Fibroblast of lung (primary cell): ENCODE measurements at regions not wholly inside any gene's neighbourhood (a gene's known extent, or its start where the extent isn't known, plus 50 kb on each side); places are given as distances from the start of the nearest gene placed in this dataset.

ENCODE experiments used
- DNase-seq, 2 donors: peaks; one replicate each; pipeline versions ENCODE4 v3.0.0 to v3.0.0-alpha.2; 2010; ENCODE audit warnings: low read depth in 2 of 2
- H2AFZ ChIP-seq: 2 replicates; pipeline ENCODE4 v1.5.1; 2012; ENCODE audit warnings: low read length, control low read depth, inconsistent platforms
- H3K27ac ChIP-seq: 2 replicates; pipeline ENCODE4 v1.5.1; 2011; ENCODE audit warnings: low read length, control low read depth; ENCODE audit not compliant: insufficient read depth
- H3K27me3 ChIP-seq: 2 replicates; pipeline ENCODE4 v1.5.1; 2011; ENCODE audit warnings: mild to moderate bottlenecking, low read length; ENCODE audit not compliant: control insufficient read depth, insufficient read depth
- H3K36me3 ChIP-seq: 2 replicates; pipeline ENCODE4 v1.5.1; 2011; ENCODE audit warnings: low read length; ENCODE audit not compliant: control insufficient read depth, insufficient read depth
- H3K4me1 ChIP-seq: 2 replicates; pipeline ENCODE4 v1.5.1; 2011; ENCODE audit warnings: low read length; ENCODE audit not compliant: control insufficient read depth, insufficient read depth; ENCODE audit errors: extremely low read depth
- H3K4me2 ChIP-seq: 2 replicates; pipeline ENCODE4 v1.5.1; 2011; ENCODE audit warnings: low read length, control low read depth; ENCODE audit not compliant: insufficient read depth; ENCODE audit errors: extremely low read depth
- H3K4me3 ChIP-seq, 4 experiments: fragments of 200-600 bp in 1 of 4; sonication (generic) in 1 of 4; replicated peaks in 1 of 4; 2 replicates each; pipeline ENCODE4 v1.5.1; 2011 to 2016; ENCODE audit warnings: low read length in 4 of 4, low read depth in 3 of 4, mild to moderate bottlenecking in 3 of 4, control low read depth in 2 of 4, inconsistent platforms in 1 of 4, mixed read lengths in 1 of 4; ENCODE audit not compliant: insufficient read depth in 1 of 4; ENCODE audit errors: control extremely low read depth in 1 of 4
- H3K79me2 ChIP-seq: 2 replicates; pipeline ENCODE4 v1.5.1; 2012; ENCODE audit warnings: mild to moderate bottlenecking, low read length, inconsistent platforms; ENCODE audit not compliant: control insufficient read depth, insufficient read depth
- H3K9ac ChIP-seq: 2 replicates; pipeline ENCODE4 v1.5.1; 2011; ENCODE audit warnings: mild to moderate bottlenecking, low read length, control low read depth; ENCODE audit not compliant: insufficient read depth
- H3K9me3 ChIP-seq: 2 replicates; pipeline ENCODE4 v1.5.1; 2012; ENCODE audit warnings: low read depth, low read length; ENCODE audit not compliant: control insufficient read depth, insufficient read depth
- H4K20me1 ChIP-seq: 2 replicates; pipeline ENCODE4 v1.5.1; 2011; ENCODE audit warnings: low read length; ENCODE audit not compliant: control insufficient read depth, insufficient read depth; ENCODE audit errors: extremely low read depth
- EZH2 ChIP-seq: IDR thresholded peaks from 2 replicates; pipeline ENCODE4 v1.5.1; 2012; ENCODE audit warnings: low read length, control low read depth, mild to moderate bottlenecking; ENCODE audit errors: missing control alignments
- TF ChIP-seq, protein P1 (sequence below), 2 donors: IDR thresholded peaks in 1 of 2; conservative IDR thresholded peaks in 1 of 2; 1 replicate in 1 of 2; 2 replicates in 1 of 2; pipeline ENCODE4 v1.5.1; 2011 to 2012; ENCODE audit warnings: low read length in 2 of 2, control low read depth in 1 of 2, inconsistent platforms in 1 of 2, low read depth in 1 of 2, mild to moderate bottlenecking in 1 of 2

DNA sequence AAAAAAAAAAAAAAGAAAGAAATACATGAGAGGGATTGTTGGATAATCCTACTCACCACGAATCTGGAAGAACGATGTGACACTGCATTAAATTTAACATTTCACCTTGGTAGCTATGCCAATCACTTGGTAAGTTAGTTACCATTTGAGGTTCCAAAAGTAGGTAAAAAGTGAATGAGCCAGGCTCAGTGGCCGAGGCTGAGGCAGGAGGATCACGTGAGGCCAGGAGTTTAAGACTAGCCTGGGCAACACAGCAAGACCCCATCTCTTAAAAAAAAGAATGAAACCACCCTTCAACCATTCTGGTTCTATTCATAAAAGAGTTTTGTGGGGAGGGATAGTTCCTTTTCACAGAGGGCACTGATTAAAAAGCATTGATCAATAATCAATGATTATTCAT lies 133.6 kb downstream of the ADSS2 start:
- Histone ChIP-seq H3K4me3 (no peak overlapping the region), H3K4me1 (no peaks in the 10 kb centered on the region), H3K27ac (no peak overlapping the region), H3K79me2 (no peaks in the 10 kb centered on the region), H3K9ac (no peak overlapping the region), H4K20me1 (no peaks in the 10 kb centered on the region), H3K36me3 (no peaks in the 10 kb centered on the region), H3K27me3 (no peaks in the 10 kb centered on the region), H3K4me2 (no peak overlapping the region), H2AFZ (no peak overlapping the region), H3K9me3 (no peaks in the 10 kb centered on the region)
- no peak for DNase-seq
- TF ChIP-seq, protein P1, sequence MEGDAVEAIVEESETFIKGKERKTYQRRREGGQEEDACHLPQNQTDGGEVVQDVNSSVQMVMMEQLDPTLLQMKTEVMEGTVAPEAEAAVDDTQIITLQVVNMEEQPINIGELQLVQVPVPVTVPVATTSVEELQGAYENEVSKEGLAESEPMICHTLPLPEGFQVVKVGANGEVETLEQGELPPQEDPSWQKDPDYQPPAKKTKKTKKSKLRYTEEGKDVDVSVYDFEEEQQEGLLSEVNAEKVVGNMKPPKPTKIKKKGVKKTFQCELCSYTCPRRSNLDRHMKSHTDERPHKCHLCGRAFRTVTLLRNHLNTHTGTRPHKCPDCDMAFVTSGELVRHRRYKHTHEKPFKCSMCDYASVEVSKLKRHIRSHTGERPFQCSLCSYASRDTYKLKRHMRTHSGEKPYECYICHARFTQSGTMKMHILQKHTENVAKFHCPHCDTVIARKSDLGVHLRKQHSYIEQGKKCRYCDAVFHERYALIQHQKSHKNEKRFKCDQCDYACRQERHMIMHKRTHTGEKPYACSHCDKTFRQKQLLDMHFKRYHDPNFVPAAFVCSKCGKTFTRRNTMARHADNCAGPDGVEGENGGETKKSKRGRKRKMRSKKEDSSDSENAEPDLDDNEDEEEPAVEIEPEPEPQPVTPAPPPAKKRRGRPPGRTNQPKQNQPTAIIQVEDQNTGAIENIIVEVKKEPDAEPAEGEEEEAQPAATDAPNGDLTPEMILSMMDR (conservative IDR thresholded peaks at IDR 0.05 in 1 of 2, IDR thresholded peaks at IDR 0.05 in 1 of 2; ENCODE audit: low read depth in 1 of 2, low read length in 2 of 2), result no peak
- no peak for TF ChIP-seq EZH2

DNA sequence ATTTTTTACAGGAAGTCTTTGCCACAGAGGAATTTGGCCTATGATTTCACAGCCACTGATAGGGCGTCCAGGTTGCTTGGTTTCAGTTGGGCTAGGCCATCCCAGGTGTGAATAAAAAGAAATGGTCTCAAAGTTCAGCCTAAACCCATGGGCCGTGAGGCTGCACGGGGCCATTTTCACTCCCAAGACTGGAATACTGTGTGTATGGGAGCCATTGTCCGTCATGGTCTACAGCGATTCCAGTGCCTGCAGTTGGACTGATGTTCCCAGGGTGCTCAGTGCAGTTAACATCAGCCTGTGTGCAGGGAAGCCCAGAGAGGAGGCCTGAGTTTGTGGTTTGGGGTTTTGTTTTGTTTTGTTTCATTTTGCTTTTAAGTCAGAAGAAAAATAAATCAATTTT lies 133.2 kb downstream of the ADSS2 start:
- Histone ChIP-seq H3K27me3 (no peaks in the 10 kb centered on the region), H3K9me3 (no peaks in the 10 kb centered on the region), H3K4me3 (no peak overlapping the region), H2AFZ (no peak overlapping the region), H3K79me2 (no peaks in the 10 kb centered on the region), H3K4me1 (peaks cover 4% of the 10 kb centered on the region), H3K27ac (no peak overlapping the region), H3K9ac (no peak overlapping the region), H4K20me1 (no peaks in the 10 kb centered on the region), H3K4me2 (no peak overlapping the region), H3K36me3 (no peaks in the 10 kb centered on the region)
- no peak for DNase-seq
- no peak for TF ChIP-seq EZH2
- TF ChIP-seq, protein P1 (conservative IDR thresholded peaks at IDR 0.05 in 1 of 2, IDR thresholded peaks at IDR 0.05 in 1 of 2; ENCODE audit: low read depth in 1 of 2, low read length in 2 of 2), result no peak

DNA sequence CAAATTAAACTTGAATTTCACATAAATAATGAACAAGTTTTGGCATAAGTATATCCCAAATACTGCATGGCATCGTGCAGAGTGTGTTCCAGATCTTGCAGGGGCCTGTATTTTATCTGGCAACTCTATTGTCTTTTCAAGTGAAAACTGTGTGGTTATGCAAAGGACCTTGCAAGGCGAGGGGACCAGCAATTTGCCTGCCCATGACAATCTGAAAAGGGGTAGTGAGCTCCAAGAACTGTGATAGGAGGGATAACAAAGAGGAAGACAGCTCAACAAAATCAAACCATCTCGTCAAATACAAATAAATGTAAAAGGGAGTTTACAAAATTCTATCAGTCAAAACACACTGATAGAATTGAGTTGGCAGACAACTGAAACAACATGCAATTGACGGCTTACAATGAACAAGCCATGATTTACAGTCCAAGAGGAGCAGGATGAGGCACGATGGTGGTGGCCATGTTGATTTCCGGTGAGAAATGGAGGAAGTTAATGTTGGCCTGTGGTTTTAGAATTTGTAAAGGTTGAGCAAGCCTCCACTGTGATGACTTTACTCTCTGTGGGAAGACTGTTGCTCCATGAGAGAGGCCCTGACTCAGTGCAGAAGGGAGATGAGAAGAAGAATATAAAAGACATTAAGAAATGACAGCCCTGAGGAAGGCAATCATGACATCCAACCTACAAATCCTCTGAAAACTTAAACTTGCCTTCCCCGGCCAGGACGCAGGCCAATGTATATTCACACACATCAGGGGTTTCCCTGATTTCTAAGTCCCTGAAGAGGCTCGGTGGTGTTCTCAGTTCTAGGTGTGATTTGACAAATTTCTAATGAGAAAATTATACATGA lies 132.2 kb downstream of the ADSS2 start:
- no peaks in the 10 kb centered on the region for H3K79me2 ChIP-seq
- H3K4me3 ChIP-seq, result no peak overlapping the region
- H3K27me3 ChIP-seq, result no peaks in the 10 kb centered on the region
- H3K27ac ChIP-seq, result peak overlapping the region; percentile 20
- H2AFZ ChIP-seq, result peak overlapping the region; percentile 74
- no peak overlapping the region for H3K9ac ChIP-seq
- H4K20me1 ChIP-seq, result no peaks in the 10 kb centered on the region
- TF ChIP-seq, protein P1 (conservative IDR thresholded peaks at IDR 0.05 in 1 of 2, IDR thresholded peaks at IDR 0.05 in 1 of 2; ENCODE audit: low read depth in 1 of 2, low read length in 2 of 2), result no peak
- TF ChIP-seq EZH2, result no peak
- peaks cover 5% of the 10 kb centered on the region for H3K4me1 ChIP-seq
- no peak overlapping the region for H3K4me2 ChIP-seq
- peak; percentile 82 to 85 for DNase-seq
- H3K36me3 ChIP-seq, result no peaks in the 10 kb centered on the region
- no peaks in the 10 kb centered on the region for H3K9me3 ChIP-seq
